Common myeloid progenitor, CD34-positive (primary cell): ENCODE measurements at regions not wholly inside any gene's neighbourhood (a gene's known extent, or its start where the extent isn't known, plus 50 kb on each side); places are given as distances from the start of the nearest gene placed in this dataset.

Source experiments
- CTCF ChIA-PET: fragments of 350-600 bp; sonication (Branson Sonifier 250); formaldehyde crosslinking; loops from one replicate; lab custom pipeline; 2021; ENCODE audit warnings: antibody characterized with exemption; lab: Charles Lee
- POLR2A ChIA-PET: fragments of 350-600 bp; sonication (Branson Sonifier 250); formaldehyde crosslinking; loops from one replicate; lab custom pipeline; 2021; ENCODE audit warnings: antibody characterized with exemption; lab: Charles Lee
- DNase-seq, 3 donors: peaks; one replicate each; pipeline versions ENCODE4 v3.0.0 to v3.0.0-alpha.2; 2013
- H3K27ac ChIP-seq, 2 experiments: 1 replicate in 1 of 2; 2 replicates in 1 of 2; pipeline ENCODE4 v1.7.0; 2013; ENCODE audit warnings: inconsistent platforms in 2 of 2, low read length in 2 of 2, mild to moderate bottlenecking in 2 of 2, low read depth in 1 of 2, moderate library complexity in 1 of 2; ENCODE audit not compliant: severe bottlenecking in 2 of 2, insufficient read depth in 1 of 2, poor library complexity in 1 of 2
- H3K27me3 ChIP-seq, 5 experiments: replicated peaks in 2 of 5; 1 replicate in 3 of 5; 2 replicates in 2 of 5; pipeline versions ENCODE4 v1.6.1 to v1.7.0; 2013; ENCODE audit warnings: low read length in 4 of 5, mild to moderate bottlenecking in 2 of 5, moderate library complexity in 2 of 5, inconsistent platforms in 1 of 5; ENCODE audit not compliant: insufficient read depth in 5 of 5, control insufficient read depth in 4 of 5
- H3K36me3 ChIP-seq, 4 experiments: 1 replicate in 2 of 4; 2 replicates in 2 of 4; pipeline versions ENCODE4 v1.6.1 to v1.7.0; 2013; ENCODE audit warnings: low read length in 3 of 4, control low read depth in 1 of 4, mild to moderate bottlenecking in 1 of 4; ENCODE audit not compliant: control insufficient read depth in 4 of 4, insufficient read depth in 4 of 4
- H3K4me1 ChIP-seq, 4 experiments: 1 replicate in 3 of 4; 2 replicates in 1 of 4; pipeline versions ENCODE4 v1.6.1 to v1.7.1; 2013; ENCODE audit warnings: low read length in 3 of 4, mild to moderate bottlenecking in 3 of 4, control low read depth in 1 of 4, inconsistent platforms in 1 of 4, moderate library complexity in 1 of 4; ENCODE audit not compliant: control insufficient read depth in 4 of 4, insufficient read depth in 4 of 4; ENCODE audit errors: control extremely low read depth in 1 of 4
- H3K4me3 ChIP-seq, 7 experiments: 1 replicate in 4 of 7; 2 replicates in 3 of 7; pipeline versions ENCODE4 v1.5.1 to v1.7.0; 2013; ENCODE audit warnings: mild to moderate bottlenecking in 7 of 7, low read length in 6 of 7, moderate library complexity in 6 of 7, inconsistent platforms in 2 of 7, low read depth in 2 of 7, control low read depth in 1 of 7; ENCODE audit not compliant: insufficient read depth in 4 of 7, control insufficient read depth in 1 of 7; ENCODE audit errors: extremely low read depth in 1 of 7
- H3K9me3 ChIP-seq, 5 experiments: 1 replicate in 4 of 5; 2 replicates in 1 of 5; pipeline versions ENCODE4 v1.6.1 to v1.7.1; 2013; ENCODE audit warnings: low read length in 4 of 5, mild to moderate bottlenecking in 2 of 5, inconsistent platforms in 1 of 5, low read depth in 1 of 5, moderate library complexity in 1 of 5; ENCODE audit not compliant: control insufficient read depth in 4 of 5, insufficient read depth in 2 of 5; ENCODE audit errors: control extremely low read depth in 1 of 5
- WGBS: methylation state at CpG from one replicate; pipeline ENCODE4 v1.1.5; 2013; ENCODE audit not compliant: insufficient coverage; 5-methylcytosine and 5-hydroxymethylcytosine counted together

DNA sequence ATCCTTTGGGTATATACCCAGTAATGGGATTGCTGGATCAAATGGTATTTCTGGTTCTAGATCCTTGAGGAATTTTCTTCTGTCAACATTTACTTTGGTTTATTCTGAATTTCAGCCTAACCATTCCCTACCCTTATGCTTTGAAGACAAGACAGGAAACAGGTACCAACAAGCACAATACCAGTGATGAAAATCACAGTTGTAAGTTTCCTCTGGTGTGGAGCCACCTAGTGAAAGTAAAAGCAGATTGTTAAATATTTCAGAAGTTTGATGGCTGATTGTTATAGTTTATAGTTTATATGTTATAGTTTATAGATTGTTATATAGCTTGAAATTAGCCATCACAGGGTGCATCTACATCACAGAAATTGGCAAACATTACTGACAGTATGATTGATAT, 104.5 kb upstream of the AGA start:
- POLR2A ChIA-PET, result no interaction called here
- DNase-seq, result no peak

DNA sequence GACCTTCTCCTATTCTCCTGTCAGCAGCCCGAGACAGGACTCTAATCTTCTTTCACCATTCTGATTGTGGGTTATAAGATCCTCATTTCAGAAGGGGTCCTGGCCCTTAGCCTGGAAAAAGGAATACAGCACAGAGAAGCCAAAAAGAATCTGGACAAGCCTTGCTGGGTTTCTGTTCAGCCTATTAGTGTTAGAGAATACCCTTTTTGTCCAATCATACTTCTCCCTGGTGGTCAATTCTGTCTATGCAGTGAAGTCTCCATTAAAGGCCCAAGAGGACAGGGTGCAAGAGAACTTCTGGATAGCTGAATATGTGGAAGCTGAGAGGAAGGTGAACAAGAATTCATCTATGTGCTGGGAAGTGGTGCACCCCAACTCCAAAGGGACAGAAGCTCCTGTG, 105.7 kb upstream of the AGA start:
- no peaks in the 10 kb centered on the region for H3K4me1 ChIP-seq
- DNase-seq, result no peak
- no peaks in the 10 kb centered on the region for H3K9me3 ChIP-seq
- H3K27ac ChIP-seq, result no peak overlapping the region
- 60% methylated on average over 1 of the region's 1 CpG for WGBS
- no peaks in the 10 kb centered on the region for H3K27me3 ChIP-seq
- H3K4me3 ChIP-seq, result no peak overlapping the region
- H3K36me3 ChIP-seq, result no peaks in the 10 kb centered on the region
- CTCF ChIA-PET, result no interaction called here
- POLR2A ChIA-PET, result no interaction called here

More for the DNA sequence above, 104.5 kb upstream of the AGA start:
- CTCF ChIA-PET, result no interaction called here
- H3K4me1 ChIP-seq, result no peaks in the 10 kb centered on the region
- H3K4me3 ChIP-seq, result no peak overlapping the region
- H3K27ac ChIP-seq, result no peak overlapping the region
- no peaks in the 10 kb centered on the region for H3K36me3 ChIP-seq
- no peaks in the 10 kb centered on the region for H3K27me3 ChIP-seq
- no peaks in the 10 kb centered on the region for H3K9me3 ChIP-seq

DNA sequence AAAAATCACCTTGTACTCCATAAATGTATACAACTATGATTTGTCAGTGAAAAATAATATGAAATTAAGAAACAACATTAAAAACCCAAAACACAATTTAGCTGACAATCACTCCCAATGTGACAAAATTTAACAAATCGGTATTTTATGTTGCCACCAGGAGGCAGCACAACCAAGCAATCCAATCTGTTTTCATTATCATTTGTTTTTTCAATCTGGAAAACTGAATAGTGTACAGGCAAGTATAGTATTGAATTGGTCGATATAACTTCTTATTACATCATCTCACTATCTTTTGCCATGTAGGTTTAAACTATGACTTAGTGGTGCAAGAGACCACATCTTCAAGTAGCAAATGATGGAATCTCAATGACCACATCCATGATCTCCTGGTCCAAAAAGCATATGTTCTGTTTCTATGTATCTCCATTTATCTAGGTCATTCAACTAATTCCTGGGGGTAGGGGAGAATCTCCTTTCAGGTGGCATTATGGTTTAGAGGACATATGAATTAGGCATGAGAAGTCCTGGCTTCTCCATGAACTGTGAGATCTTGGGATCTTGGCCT, 112.9 kb upstream of the AGA start:
- ChIA-PET POLR2A (no interaction called here), CTCF (interaction anchor here (1.9 kb wide), 1 partner anchor 18 kb away, joined by 4 read pairs; no protein-coding TSS in a partner anchor)
- H3K27ac ChIP-seq, result no peak overlapping the region
- no CpG with 5 or more reads among the region's 2 CpGs for WGBS
- no peaks in the 10 kb centered on the region for H3K4me1 ChIP-seq
- no peaks in the 10 kb centered on the region for H3K9me3 ChIP-seq
- H3K4me3 ChIP-seq, result no peak overlapping the region
- DNase-seq, result peak; percentile 8 to 28 (median 23)
- H3K36me3 ChIP-seq, result no peaks in the 10 kb centered on the region
- H3K27me3 ChIP-seq, result no peaks in the 10 kb centered on the region

DNA sequence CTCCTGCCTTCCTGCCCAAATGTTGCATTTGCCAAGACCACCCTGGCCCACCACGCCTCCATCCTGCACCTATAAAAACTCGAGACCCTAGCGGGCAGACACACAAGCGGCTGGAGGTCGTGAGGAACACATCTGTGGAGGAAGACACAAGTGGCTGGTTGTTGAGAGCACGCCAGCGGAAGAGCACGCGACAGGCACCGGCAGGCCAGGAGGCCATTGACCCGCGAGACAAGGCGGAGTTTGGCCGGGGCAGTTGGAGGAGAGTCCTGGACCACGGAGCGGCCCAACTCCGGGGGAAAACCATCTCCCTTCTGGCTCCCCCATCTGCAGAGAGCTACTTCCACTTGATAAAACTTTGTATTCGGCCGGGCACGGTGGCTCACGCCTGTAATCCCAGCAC, 115.2 kb upstream of the AGA start:
- no peak for DNase-seq
- Histone ChIP-seq H3K27me3 (no peaks in the 10 kb centered on the region), H3K4me3 (no peak overlapping the region), H3K9me3 (no peaks in the 10 kb centered on the region), H3K4me1 (no peaks in the 10 kb centered on the region), H3K36me3 (no peaks in the 10 kb centered on the region), H3K27ac (no peak overlapping the region)
- CTCF ChIA-PET, result no interaction called here
- POLR2A ChIA-PET, result no interaction called here
- 98% methylated on average over 18 of the region's 21 CpGs for WGBS

DNA sequence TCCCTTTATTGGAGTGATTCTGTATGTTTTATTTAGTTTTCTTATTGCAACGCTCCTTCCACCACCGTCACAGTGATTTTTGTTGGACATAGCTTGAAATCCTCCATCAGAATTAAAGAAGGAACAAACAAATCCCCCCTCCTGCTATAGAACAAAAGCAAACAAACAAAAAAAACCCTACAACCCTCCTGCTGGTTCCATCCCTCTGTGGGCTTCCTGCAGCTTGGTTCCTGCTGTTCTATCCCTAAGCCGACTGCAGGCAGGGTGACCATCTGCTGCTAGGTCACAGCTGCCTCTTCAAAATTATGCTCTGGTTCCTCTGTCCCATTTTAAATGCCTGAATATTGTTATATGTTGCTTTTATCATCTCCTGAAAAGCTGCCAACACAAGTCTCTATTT, 116.8 kb upstream of the AGA start:
- ChIA-PET POLR2A (no interaction called here), CTCF (no interaction called here)

DNA sequence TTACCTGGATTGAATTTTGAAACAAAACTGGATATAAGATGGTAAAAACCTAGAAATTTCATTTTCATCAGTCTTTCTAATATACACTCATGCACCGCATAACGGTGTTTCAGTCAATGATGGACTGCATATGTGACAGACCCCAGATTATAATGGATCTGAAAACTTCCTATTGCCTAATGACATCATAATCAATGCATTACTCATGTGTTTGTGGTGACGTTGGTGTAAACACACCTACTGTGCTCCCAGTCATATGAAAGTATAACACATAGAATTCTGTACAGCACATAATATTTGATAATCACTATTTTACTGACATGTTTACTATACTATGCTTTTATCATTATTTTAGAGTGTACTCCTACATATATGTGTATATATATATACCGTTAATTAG, 119.9 kb upstream of the AGA start:
- Histone ChIP-seq H3K4me3 (no peak overlapping the region), H3K9me3 (peaks cover 0 to 4% (median 0%) of the 10 kb centered on the region in 5 experiments), H3K4me1 (no peaks in the 10 kb centered on the region), H3K27me3 (no peaks in the 10 kb centered on the region), H3K27ac (no peak overlapping the region), H3K36me3 (no peaks in the 10 kb centered on the region)
- WGBS, result no CpG with 5 or more reads among the region's 4 CpGs
- ChIA-PET CTCF (no interaction called here), POLR2A (no interaction called here)
- DNase-seq, result no peak

More for the DNA sequence above, 116.8 kb upstream of the AGA start:
- 100% methylated on average over 1 of the region's 3 CpGs for WGBS
- Histone ChIP-seq H3K27me3 (no peaks in the 10 kb centered on the region), H3K27ac (no peak overlapping the region), H3K4me1 (no peaks in the 10 kb centered on the region), H3K36me3 (no peaks in the 10 kb centered on the region), H3K4me3 (no peak overlapping the region), H3K9me3 (no peaks in the 10 kb centered on the region)
- no peak for DNase-seq

DNA sequence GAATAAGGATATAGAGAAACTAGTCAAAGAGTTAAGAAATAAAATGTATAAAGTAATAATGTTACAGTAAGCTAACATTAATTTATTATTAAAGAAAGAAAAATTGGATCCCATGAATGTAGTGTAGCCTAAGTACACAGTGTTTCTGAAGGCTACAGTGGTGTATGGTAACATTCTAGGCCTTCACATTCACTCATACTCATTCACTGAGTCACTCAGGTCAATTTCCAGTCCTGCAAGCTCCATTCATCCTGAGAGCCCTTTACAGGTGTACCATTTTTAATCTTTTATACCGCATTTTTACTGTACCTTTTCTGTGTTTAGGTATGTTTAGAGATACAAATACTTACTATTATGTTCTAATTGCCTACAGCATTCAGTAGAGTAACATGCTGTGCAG, 120.6 kb upstream of the AGA start:
- no CpG with 5 or more reads among the region's 1 CpG for WGBS
- no peak for DNase-seq
- ChIA-PET CTCF (no interaction called here), POLR2A (no interaction called here)
- H3K4me1 ChIP-seq, result no peaks in the 10 kb centered on the region
- H3K36me3 ChIP-seq, result no peaks in the 10 kb centered on the region
- H3K27me3 ChIP-seq, result no peaks in the 10 kb centered on the region
- H3K27ac ChIP-seq, result no peak overlapping the region
- peaks cover 0 to 4% (median 0%) of the 10 kb centered on the region in 5 experiments for H3K9me3 ChIP-seq
- H3K4me3 ChIP-seq, result no peak overlapping the region
